ENCODE measurements at regions not wholly inside any gene's neighbourhood (a gene's known extent, or its start where the extent isn't known, plus 50 kb on each side); places are given as distances from the start of the nearest gene placed in this dataset.

DNA sequence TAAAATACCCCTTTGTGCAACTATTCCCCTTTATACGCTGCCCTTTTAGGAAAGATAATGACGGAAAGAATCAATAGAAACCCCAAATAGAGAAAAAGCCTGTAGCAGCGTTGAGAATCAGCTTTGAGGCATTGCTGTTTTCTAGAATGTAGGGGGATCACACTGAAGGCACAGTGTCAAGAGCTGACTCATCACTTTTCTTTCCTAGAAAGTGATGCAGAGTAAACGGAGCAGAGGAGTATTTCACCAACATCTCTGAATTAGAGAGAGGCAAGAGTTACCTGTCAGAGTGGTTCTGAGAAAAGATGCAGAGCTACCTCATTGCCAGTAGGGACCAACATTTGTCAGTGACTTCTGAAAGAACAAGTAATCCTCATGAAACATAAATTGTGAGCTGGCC is 269.8 kb upstream of the TMC3 start:
- TF ChIP-seq, protein P1, sequence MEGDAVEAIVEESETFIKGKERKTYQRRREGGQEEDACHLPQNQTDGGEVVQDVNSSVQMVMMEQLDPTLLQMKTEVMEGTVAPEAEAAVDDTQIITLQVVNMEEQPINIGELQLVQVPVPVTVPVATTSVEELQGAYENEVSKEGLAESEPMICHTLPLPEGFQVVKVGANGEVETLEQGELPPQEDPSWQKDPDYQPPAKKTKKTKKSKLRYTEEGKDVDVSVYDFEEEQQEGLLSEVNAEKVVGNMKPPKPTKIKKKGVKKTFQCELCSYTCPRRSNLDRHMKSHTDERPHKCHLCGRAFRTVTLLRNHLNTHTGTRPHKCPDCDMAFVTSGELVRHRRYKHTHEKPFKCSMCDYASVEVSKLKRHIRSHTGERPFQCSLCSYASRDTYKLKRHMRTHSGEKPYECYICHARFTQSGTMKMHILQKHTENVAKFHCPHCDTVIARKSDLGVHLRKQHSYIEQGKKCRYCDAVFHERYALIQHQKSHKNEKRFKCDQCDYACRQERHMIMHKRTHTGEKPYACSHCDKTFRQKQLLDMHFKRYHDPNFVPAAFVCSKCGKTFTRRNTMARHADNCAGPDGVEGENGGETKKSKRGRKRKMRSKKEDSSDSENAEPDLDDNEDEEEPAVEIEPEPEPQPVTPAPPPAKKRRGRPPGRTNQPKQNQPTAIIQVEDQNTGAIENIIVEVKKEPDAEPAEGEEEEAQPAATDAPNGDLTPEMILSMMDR (IDR thresholded peaks at IDR 0.05; ENCODE audit: borderline replicate concordance, extremely low read depth, low read length, poor library complexity, severe bottlenecking): no peak
- TF ChIP-seq EZH2 (IDR thresholded peaks at IDR 0.05; ENCODE audit: borderline replicate concordance, low read depth, low read length, severe bottlenecking): no peak

Measured in DND-41 (cell line).